ENCODE measurements at regions not wholly inside any gene's neighbourhood (a gene's known extent, or its start where the extent isn't known, plus 50 kb on each side); places are given as distances from the start of the nearest gene placed in this dataset.

GRCh38 chr11:69386594-69387408 is 92.8 kb downstream of the MYEOV start:
- TF ChIP-seq POLR2A (IDR thresholded peaks at IDR 0.05) (no peak), CTCF (IDR thresholded peaks at IDR 0.05) (no peak)
- DNase-seq = no peak
- H3K27ac ChIP-seq = no peak overlapping the region
- no peaks in the 10 kb centered on the region for H3K4me1 ChIP-seq
- no peaks in the 10 kb centered on the region for H3K36me3 ChIP-seq
- no peaks in the 10 kb centered on the region for H3K27me3 ChIP-seq
- H3K4me3 ChIP-seq = no peak overlapping the region
- peaks cover 0 to 4% (median 0%) of the 10 kb centered on the region in 4 donors for H3K9me3 ChIP-seq

DNA sequence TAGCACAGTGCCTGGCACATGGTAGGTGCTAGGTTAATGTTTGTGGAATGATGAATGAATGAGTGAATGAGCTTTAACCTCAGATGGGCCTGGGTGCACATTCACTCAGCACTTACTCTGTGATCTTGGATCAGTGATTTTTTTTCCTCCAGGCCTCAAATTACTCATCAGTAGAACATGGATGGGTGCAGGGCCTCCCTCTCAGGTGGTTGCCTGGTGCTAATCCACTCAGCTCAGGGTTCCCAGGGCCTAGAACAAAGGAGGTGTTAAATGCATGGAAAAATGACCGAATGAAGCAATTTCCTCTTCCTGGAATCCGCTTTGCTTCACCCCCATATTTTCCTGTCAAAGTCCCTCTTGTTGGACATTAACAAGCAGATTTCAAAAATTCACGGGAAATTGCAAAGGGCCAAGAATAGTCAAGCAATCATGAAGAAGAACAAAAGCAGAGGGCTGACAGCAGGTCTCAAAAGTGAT is 93.5 kb downstream of the MYEOV start:
- H3K4me3 ChIP-seq = no peak overlapping the region
- H3K27ac ChIP-seq = no peak overlapping the region
- TF ChIP-seq CTCF (IDR thresholded peaks at IDR 0.05) (no peak), POLR2A (IDR thresholded peaks at IDR 0.05) (no peak)
- H3K4me1 ChIP-seq = no peaks in the 10 kb centered on the region
- no peak for DNase-seq
- peaks cover 0 to 4% (median 0%) of the 10 kb centered on the region in 4 donors for H3K9me3 ChIP-seq
- no peaks in the 10 kb centered on the region for H3K36me3 ChIP-seq
- H3K27me3 ChIP-seq = no peaks in the 10 kb centered on the region

DNA sequence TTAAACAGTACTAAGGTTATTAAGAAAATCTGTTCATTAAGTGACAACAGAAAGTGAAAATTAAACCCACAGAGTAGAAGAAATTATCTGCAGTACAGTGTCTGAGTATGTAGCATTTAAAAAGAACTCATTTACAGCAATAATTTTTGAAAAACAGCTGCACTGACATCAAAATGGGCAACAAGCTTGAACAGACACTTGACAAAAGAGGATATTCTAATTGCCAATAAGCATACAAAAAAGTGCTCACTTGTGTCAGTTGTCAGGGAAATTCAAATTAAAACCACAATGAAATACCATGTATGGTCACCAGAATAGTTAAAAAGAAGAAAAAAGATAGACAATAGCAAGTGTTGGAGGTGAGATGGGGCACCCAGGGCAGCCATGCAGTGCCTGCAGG is 93.3 kb upstream of the LINC01488 start:
- TF ChIP-seq CTCF (IDR thresholded peaks at IDR 0.05) (no peak), POLR2A (IDR thresholded peaks at IDR 0.05) (no peak)
- DNase-seq = no peak
- H3K4me1 ChIP-seq = no peaks in the 10 kb centered on the region
- no peaks in the 10 kb centered on the region for H3K36me3 ChIP-seq
- no peaks in the 10 kb centered on the region for H3K27me3 ChIP-seq
- no peak overlapping the region for H3K27ac ChIP-seq
- peaks cover 0 to 4% (median 0%) of the 10 kb centered on the region in 4 donors for H3K9me3 ChIP-seq
- H3K4me3 ChIP-seq = no peak overlapping the region

GRCh38 chr11:69388661-69389060 is 92.8 kb upstream of the LINC01488 start:
- no peak overlapping the region for H3K4me3 ChIP-seq
- TF ChIP-seq CTCF (IDR thresholded peaks at IDR 0.05) = no peak
- no peak for TF ChIP-seq POLR2A (IDR thresholded peaks at IDR 0.05)
- H3K27ac ChIP-seq = no peak overlapping the region
- no peaks in the 10 kb centered on the region for H3K27me3 ChIP-seq
- no peak for DNase-seq
- peaks cover 0 to 4% (median 0%) of the 10 kb centered on the region in 4 donors for H3K9me3 ChIP-seq
- H3K36me3 ChIP-seq = no peaks in the 10 kb centered on the region
- no peaks in the 10 kb centered on the region for H3K4me1 ChIP-seq

- peaks cover 0 to 4% (median 0%) of the 10 kb centered on the region in 4 donors for H3K9me3 ChIP-seq
- H3K27ac ChIP-seq = no peak overlapping the region
- no peaks in the 10 kb centered on the region for H3K4me1 ChIP-seq
- DNase-seq = no peak
- H3K4me3 ChIP-seq = no peak overlapping the region
- H3K36me3 ChIP-seq = no peaks in the 10 kb centered on the region
- TF ChIP-seq CTCF (IDR thresholded peaks at IDR 0.05) = no peak
- TF ChIP-seq POLR2A (IDR thresholded peaks at IDR 0.05) = no peak
- no peaks in the 10 kb centered on the region for H3K27me3 ChIP-seq
Observed at GRCh38 chr11:69390561-69390960, 90.9 kb upstream of the LINC01488 start.

Measured in Peyer's patch (tissue), 4 donors.